Ammon's horn (tissue), 1 donor: ENCODE measurements at regions not wholly inside any gene's neighbourhood (a gene's known extent, or its start where the extent isn't known, plus 50 kb on each side); places are given as distances from the start of the nearest gene placed in this dataset.
"Not testable (repeated sequence)": the region's sequence is repeated elsewhere in the genome, so short reads cannot be mapped to it uniquely, and the experiment has no call there.

ENCODE experiments used
- DNase-seq: peaks from one replicate; pipeline ENCODE4 v3.0.0-alpha.2; 2016; ENCODE audit warnings: low spot score

- DNase-seq: no peak
These were observed 73.7 kb downstream of the GEMIN8 start for GRCh38 chrX:13955975-13956374.

- peak; percentile 16 for DNase-seq
These were observed 74.5 kb downstream of the GEMIN8 start for GRCh38 chrX:13955095-13955647.

GRCh38 chrX:13952581-13952980, 77.1 kb downstream of the GEMIN8 start:
- DNase-seq: no peak

- not testable (repeated sequence) for DNase-seq
These were observed 83.5 kb downstream of the GEMIN8 start for GRCh38 chrX:13946223-13946622.

GRCh38 chrX:13945787-13946186, 83.9 kb downstream of the GEMIN8 start:
- not testable (repeated sequence) for DNase-seq

- DNase-seq: no peak
These were observed 89.0 kb downstream of the GEMIN8 start for GRCh38 chrX:13940671-13941070.

GRCh38 chrX:13939741-13940597, 89.7 kb downstream of the GEMIN8 start:
- DNase-seq: no peak

GRCh38 chrX:13938829-13939530, 90.7 kb downstream of the GEMIN8 start:
- no peak for DNase-seq

- DNase-seq: peak; percentile 20
These were observed 91.5 kb downstream of the GEMIN8 start for GRCh38 chrX:13938051-13938828.

GRCh38 chrX:13937370-13938050, 92.2 kb downstream of the GEMIN8 start:
- DNase-seq: peak; percentile 26

GRCh38 chrX:13936521-13937225, 93.0 kb downstream of the GEMIN8 start:
- DNase-seq: no peak

- DNase-seq: no peak
These were observed 95.0 kb downstream of the GEMIN8 start for GRCh38 chrX:13934731-13935130.

GRCh38 chrX:13933851-13934250, 95.8 kb downstream of the GEMIN8 start:
- DNase-seq: no peak

- DNase-seq: no peak
These were observed 96.3 kb downstream of the GEMIN8 start for GRCh38 chrX:13933352-13933751.

- peak; percentile 53 for DNase-seq
These were observed 97.3 kb downstream of the GEMIN8 start for GRCh38 chrX:13932416-13932815.

- DNase-seq: no peak
These were observed 102.5 kb downstream of the GEMIN8 start for GRCh38 chrX:13927175-13927574.

GRCh38 chrX:13923845-13924244, 105.8 kb downstream of the GEMIN8 start:
- no peak for DNase-seq

GRCh38 chrX:13923289-13923688, 106.4 kb upstream of the GPM6B start:
- no peak for DNase-seq

GRCh38 chrX:13917507-13917906, 100.6 kb upstream of the GPM6B start:
- DNase-seq: no peak

- no peak for DNase-seq
These were observed 94.7 kb upstream of the GPM6B start for GRCh38 chrX:13911586-13911985.

- DNase-seq: peak; percentile 82
These were observed 89.2 kb upstream of the GPM6B start for GRCh38 chrX:13906093-13906492.
